ENCODE measurements at regions not wholly inside any gene's neighbourhood (a gene's known extent, or its start where the extent isn't known, plus 50 kb on each side); places are given as distances from the start of the nearest gene placed in this dataset.

- no peaks in the 10 kb centered on the region for H3K79me2 ChIP-seq (ENCODE audit: control insufficient read depth, insufficient read depth, low read length)
- no peaks in the 10 kb centered on the region for H3K4me1 ChIP-seq (ENCODE audit: control insufficient read depth, extremely low read depth, insufficient read depth, low read length)
- no peak overlapping the region for H2AFZ ChIP-seq (ENCODE audit: control insufficient read depth, low read length)
- dilution Hi-C loops (cut with MboI; ENCODE audit: extremely low pct_ligation_motif_present, low sequenced_read_pairs), result no loop called here
- no peak overlapping the region for H3K9ac ChIP-seq (ENCODE audit: control insufficient read depth, extremely low read depth, insufficient read depth, low read length)
- DNase-seq (ENCODE audit: low read depth, low spot score) (no peak), FAIRE-seq (no peak)
- no peaks in the 10 kb centered on the region for H3K9me1 ChIP-seq (ENCODE audit: control insufficient read depth, extremely low read depth, insufficient read depth, low read length)
- H4K20me1 ChIP-seq (ENCODE audit: control insufficient read depth, extremely low read depth, insufficient read depth, low read length), result no peaks in the 10 kb centered on the region
- H3K9me3 ChIP-seq (ENCODE audit: control insufficient read depth, low read depth, low read length), result peaks cover 4% of the 10 kb centered on the region
- no peaks in the 10 kb centered on the region for H3K36me3 ChIP-seq (ENCODE audit: control insufficient read depth in 2 of 2, extremely low read depth in 1 of 2, insufficient read depth in 2 of 2, low read length in 2 of 2)
- H3K27me3 ChIP-seq (ENCODE audit: control insufficient read depth, extremely low read depth, insufficient read depth, low read length), result no peaks in the 10 kb centered on the region
- H3K4me3 ChIP-seq (ENCODE audit: control insufficient read depth in 2 of 3, extremely low read depth in 1 of 3, insufficient read depth in 2 of 3, low read depth in 1 of 3, low read length in 3 of 3), result no peak overlapping the region
- H3K27ac ChIP-seq (ENCODE audit: control insufficient read depth, insufficient read depth, low read length), result no peak overlapping the region
- no peak for TF ChIP-seq CTCF (optimal IDR thresholded peaks at IDR 0.05 in 1 of 3, IDR thresholded peaks at IDR 0.05 in 1 of 3, conservative IDR thresholded peaks at IDR 0.05 in 1 of 3; ENCODE audit: extremely low read depth in 1 of 3, insufficient read depth in 2 of 3, low read length in 3 of 3)
- TF ChIP-seq EZH2 (IDR thresholded peaks at IDR 0.05; ENCODE audit: low read length), result no peak
- H3K4me2 ChIP-seq (ENCODE audit: control insufficient read depth, extremely low read depth, insufficient read depth, low read depth, low read length), result no peak overlapping the region
Observed at GRCh38 chr9:135332516-135332915, 147.1 kb upstream of the PPP1R26 start.

GRCh38 chr9:135332979-135333748, 146.4 kb upstream of the PPP1R26 start:
- TF ChIP-seq EZH2 (IDR thresholded peaks at IDR 0.05; ENCODE audit: low read length) (no peak), CTCF (optimal IDR thresholded peaks at IDR 0.05 in 1 of 3, IDR thresholded peaks at IDR 0.05 in 1 of 3, conservative IDR thresholded peaks at IDR 0.05 in 1 of 3; ENCODE audit: extremely low read depth in 1 of 3, insufficient read depth in 2 of 3, low read length in 3 of 3) (no peak)
- H3K9ac ChIP-seq (ENCODE audit: control insufficient read depth, extremely low read depth, insufficient read depth, low read length), result no peak overlapping the region
- no peaks in the 10 kb centered on the region for H4K20me1 ChIP-seq (ENCODE audit: control insufficient read depth, extremely low read depth, insufficient read depth, low read length)
- FAIRE-seq (no peak), DNase-seq (ENCODE audit: low read depth, low spot score) (no peak)
- no peak overlapping the region for H3K4me3 ChIP-seq (ENCODE audit: control insufficient read depth in 2 of 3, extremely low read depth in 1 of 3, insufficient read depth in 2 of 3, low read depth in 1 of 3, low read length in 3 of 3)
- no peak overlapping the region for H3K27ac ChIP-seq (ENCODE audit: control insufficient read depth, insufficient read depth, low read length)
- dilution Hi-C loops (cut with MboI; ENCODE audit: extremely low pct_ligation_motif_present, low sequenced_read_pairs), result no loop called here
- H3K9me1 ChIP-seq (ENCODE audit: control insufficient read depth, extremely low read depth, insufficient read depth, low read length), result no peaks in the 10 kb centered on the region
- no peak overlapping the region for H2AFZ ChIP-seq (ENCODE audit: control insufficient read depth, low read length)
- no peaks in the 10 kb centered on the region for H3K79me2 ChIP-seq (ENCODE audit: control insufficient read depth, insufficient read depth, low read length)
- no peak overlapping the region for H3K4me2 ChIP-seq (ENCODE audit: control insufficient read depth, extremely low read depth, insufficient read depth, low read depth, low read length)
- no peaks in the 10 kb centered on the region for H3K27me3 ChIP-seq (ENCODE audit: control insufficient read depth, extremely low read depth, insufficient read depth, low read length)
- H3K36me3 ChIP-seq (ENCODE audit: control insufficient read depth in 2 of 2, extremely low read depth in 1 of 2, insufficient read depth in 2 of 2, low read length in 2 of 2), result no peaks in the 10 kb centered on the region
- H3K4me1 ChIP-seq (ENCODE audit: control insufficient read depth, extremely low read depth, insufficient read depth, low read length), result no peaks in the 10 kb centered on the region
- H3K9me3 ChIP-seq (ENCODE audit: control insufficient read depth, low read depth, low read length), result peaks cover 4% of the 10 kb centered on the region

All from keratinocyte (primary cell).